ENCODE measurements at regions not wholly inside any gene's neighbourhood (a gene's known extent, or its start where the extent isn't known, plus 50 kb on each side); places are given as distances from the start of the nearest gene placed in this dataset.

GRCh38 chr12:87112571-87113345 is 856.6 kb upstream of the MGAT4C start:
- intact Hi-C loops (cut with micrococcal nuclease) = no loop called here

DNA sequence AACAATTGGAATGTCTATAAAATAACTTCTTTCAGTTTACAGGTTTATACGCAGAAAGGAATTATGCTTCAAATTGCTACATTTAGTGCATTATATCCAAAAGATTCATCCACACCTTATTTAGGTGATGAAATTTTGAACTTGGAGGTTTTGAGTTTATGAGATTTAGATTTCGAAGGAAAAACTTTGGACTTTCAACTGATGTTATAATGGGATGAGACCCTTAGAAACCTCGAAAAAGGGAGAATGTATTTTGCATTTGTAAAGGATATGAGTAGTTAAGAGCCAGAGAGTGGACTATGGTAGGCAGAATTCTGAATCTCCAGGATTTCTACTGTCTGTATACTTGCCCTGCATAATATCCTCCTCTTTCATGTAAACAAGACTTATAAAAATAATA is 851.6 kb upstream of the MGAT4C start:
- intact Hi-C loops (cut with micrococcal nuclease) = no loop called here

- intact Hi-C loops (cut with micrococcal nuclease) = no loop called here
Observed at GRCh38 chr12:87107270-87107669, 851.1 kb upstream of the MGAT4C start.

DNA sequence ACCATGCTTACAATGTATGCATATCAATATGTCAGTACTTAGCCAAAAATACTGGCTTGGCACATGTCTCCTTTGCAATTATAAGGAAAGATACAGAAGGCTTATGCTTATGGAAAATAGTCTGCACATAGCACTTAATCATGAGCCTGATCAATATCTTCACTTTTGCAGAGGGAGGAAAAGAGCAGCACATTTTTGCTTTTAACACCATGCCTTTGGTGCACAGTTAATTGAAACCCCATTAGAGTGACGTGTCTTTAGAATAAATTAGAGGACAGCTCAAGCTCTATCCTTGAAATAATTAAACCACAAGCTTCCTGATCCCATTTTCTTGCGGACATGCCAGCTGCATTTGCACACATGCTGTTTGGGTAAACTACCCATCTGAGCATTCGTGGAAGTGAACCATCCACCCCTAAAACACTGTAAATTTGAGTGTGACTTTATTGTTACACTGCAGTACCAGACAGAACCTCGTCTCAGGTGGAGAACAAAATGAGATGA is 839.9 kb upstream of the MGAT4C start:
- intact Hi-C loops (cut with micrococcal nuclease) = no loop called here

DNA sequence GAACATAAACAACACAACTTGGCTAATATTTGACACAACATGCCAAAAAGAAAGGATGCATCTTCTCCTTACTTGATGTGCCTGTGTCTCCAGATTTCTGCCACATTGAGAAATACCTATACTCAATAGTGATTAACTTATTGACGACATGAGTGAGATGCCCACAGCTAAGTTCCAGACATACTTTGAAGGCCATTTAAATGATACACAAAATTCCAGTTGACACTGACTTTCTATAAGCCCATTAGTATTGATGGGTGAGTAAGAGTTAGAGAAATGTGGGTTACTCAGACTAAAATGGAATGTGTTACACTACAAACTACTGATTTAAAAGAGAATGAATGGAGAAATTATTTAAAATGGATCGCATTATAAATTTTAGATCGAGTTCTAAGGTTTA is 838.2 kb upstream of the MGAT4C start:
- intact Hi-C loops (cut with micrococcal nuclease) = no loop called here

- intact Hi-C loops (cut with micrococcal nuclease) = no loop called here
Observed at GRCh38 chr12:87092421-87092820, 836.2 kb upstream of the MGAT4C start.

- intact Hi-C loops (cut with micrococcal nuclease) = no loop called here
Observed at GRCh38 chr12:87086118-87086891, 830.1 kb upstream of the MGAT4C start.

GRCh38 chr12:87085286-87085685 is 829.1 kb upstream of the MGAT4C start:
- intact Hi-C loops (cut with micrococcal nuclease) = no loop called here

DNA sequence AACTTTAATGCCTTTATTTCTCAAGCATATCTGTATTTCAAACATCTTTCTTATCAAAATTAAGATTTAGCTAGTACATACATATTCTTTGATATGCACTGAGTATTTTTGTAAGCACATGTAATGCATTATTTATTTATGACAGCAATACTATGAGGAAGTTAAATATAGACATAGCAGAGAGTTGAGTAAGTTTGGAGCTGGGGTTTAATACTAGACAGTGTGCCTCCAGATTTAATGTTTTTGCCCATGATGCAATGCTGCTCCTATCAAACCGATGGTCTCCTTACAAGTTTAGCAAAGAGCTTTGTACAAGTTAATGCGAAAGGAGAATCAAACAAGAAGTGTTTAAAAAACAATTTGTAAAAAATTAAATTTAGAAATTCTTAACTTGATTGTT is 826.6 kb upstream of the MGAT4C start:
- intact Hi-C loops (cut with micrococcal nuclease) = no loop called here

DNA sequence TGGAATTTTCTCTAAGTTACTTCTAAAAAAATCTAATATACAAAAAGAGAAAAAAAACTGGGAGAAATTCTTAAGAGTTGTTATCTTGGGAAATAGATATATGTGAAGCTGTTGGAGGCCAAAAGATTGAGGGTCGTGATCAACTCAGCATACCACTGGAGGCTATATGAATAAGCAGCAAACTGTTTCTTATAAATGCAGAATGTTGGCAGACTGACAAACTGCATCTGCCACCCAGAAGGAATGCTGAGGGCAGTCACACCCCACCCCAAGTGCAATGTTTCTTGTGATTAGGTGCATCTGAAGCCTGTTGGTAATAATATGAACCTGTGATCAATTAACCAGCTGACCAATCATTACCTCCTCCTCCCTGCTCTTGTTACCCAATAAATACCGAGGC is 818.6 kb upstream of the MGAT4C start:
- intact Hi-C loops (cut with micrococcal nuclease) = no loop called here

GRCh38 chr12:87066326-87066725 is 810.1 kb upstream of the MGAT4C start:
- intact Hi-C loops (cut with micrococcal nuclease) = no loop called here

- intact Hi-C loops (cut with micrococcal nuclease) = no loop called here
Observed at GRCh38 chr12:87059231-87059630, 803.0 kb upstream of the MGAT4C start.

GRCh38 chr12:87054226-87054625 is 798.0 kb upstream of the MGAT4C start:
- intact Hi-C loops (cut with micrococcal nuclease) = no loop called here

DNA sequence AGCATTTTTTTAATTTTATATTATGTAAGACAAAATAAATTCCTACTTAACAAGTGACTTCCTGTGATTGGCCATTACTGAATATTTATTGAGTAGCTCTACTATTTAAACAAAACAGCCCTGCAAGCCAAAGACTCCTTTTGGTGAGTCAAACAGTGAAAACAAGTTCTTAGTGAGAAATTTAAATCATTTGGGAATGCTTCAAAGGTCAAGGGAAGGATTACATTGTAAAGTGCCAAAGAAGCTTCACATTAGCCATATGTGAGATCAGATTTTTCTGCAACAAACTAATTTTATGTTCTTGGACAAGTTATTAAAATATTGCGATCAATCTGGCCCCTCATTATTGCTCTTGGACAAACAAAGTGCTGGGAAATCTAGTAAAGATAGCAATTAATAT is 795.4 kb upstream of the MGAT4C start:
- intact Hi-C loops (cut with micrococcal nuclease) = no loop called here

- intact Hi-C loops (cut with micrococcal nuclease) = no loop called here
Observed at GRCh38 chr12:87047691-87048090, 791.5 kb upstream of the MGAT4C start.

DNA sequence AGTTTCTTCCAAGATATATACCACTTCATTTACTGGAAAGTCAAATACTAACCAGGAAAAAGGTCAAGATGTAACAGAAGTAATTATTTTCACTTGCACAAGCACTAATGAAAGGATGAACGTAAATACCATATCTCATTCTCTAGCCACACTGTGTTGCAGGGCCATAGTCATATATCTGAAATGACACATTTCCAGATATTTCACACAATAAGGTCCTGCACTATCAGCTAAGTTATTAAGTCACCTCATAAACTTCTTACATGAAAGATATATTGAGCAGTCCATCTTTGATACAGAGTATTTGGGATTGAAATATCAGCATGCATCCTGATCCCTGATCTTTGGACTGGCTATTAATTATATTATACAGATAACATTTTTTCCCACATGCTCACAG is 783.3 kb upstream of the MGAT4C start:
- intact Hi-C loops (cut with micrococcal nuclease) = no loop called here

GRCh38 chr12:87038098-87038497 is 781.9 kb upstream of the MGAT4C start:
- intact Hi-C loops (cut with micrococcal nuclease) = no loop called here

DNA sequence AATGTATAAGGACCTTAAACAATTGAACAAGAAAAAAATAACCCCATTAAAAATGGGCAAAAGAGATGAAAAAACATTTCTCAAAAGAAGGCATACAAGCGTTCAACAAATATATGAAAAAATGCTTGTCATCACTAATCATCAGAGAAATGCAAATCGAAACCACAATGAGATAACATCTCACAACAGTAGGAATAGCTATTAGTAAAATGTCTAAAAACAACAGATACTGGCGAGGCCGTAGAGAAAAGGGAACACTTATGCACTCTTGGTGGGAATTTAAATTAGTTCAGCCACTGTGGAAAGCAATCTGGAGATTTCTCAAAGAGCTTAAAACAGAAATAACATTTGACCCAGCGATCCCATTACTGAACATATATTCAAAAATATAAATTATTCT is 769.8 kb upstream of the MGAT4C start:
- intact Hi-C loops (cut with micrococcal nuclease) = no loop called here

GRCh38 chr12:87021400-87021799 is 765.2 kb upstream of the MGAT4C start:
- intact Hi-C loops (cut with micrococcal nuclease) = no loop called here

DNA sequence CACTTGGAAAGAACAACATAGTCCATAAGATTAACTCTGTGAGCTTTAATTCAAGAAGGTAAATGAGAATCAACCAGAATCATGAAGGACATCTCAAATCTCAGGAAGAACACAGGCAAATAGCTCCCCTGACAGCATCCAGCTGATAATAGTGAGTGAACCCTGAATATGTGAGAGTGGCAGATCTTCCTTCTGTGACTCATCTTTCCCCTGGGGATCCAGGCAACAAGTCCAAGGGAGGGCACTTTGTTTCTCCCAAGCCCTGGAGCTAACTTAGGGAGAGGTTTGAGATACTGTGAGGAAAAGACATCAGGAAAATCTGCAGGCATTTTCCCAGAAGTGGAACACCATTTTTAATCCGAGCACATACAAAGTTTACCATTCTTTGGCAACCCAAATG is 763.9 kb upstream of the MGAT4C start:
- intact Hi-C loops (cut with micrococcal nuclease) = no loop called here

- intact Hi-C loops (cut with micrococcal nuclease) = no loop called here
Observed at GRCh38 chr12:87015352-87015751, 759.2 kb upstream of the MGAT4C start.

GRCh38 chr12:87008785-87009384 is 752.7 kb upstream of the MGAT4C start:
- intact Hi-C loops (cut with micrococcal nuclease) = no loop called here
